ENCODE measurements at regions not wholly inside any gene's neighbourhood (a gene's known extent, or its start where the extent isn't known, plus 50 kb on each side); places are given as distances from the start of the nearest gene placed in this dataset.
"Not testable (repeated sequence)": the region's sequence is repeated elsewhere in the genome, so short reads cannot be mapped to it uniquely, and the experiment has no call there.

DNA sequence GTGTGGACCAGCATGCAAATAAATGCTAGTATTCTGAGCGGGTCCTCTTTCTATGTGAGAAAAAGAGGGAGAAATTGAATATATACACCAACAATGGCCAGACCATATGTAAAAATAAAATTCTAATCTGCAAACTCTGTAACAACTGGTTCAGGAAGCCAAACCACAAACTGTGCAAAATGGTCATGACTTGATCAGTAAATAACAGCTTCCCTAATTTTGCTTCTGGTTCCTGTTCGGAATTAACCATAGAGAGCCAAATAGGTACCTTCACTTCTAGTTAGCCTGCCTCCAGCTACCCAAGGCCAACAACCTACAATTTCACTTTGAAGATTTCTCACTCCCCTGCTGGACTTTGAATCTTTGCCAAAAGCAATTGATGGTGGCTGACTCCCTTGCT is 1313.2 kb downstream of the ADGRL3 start:
- Mint-ChIP-seq H3K4me3 (no peak overlapping the region), H3K27ac (no peak overlapping the region), H3K27me3 (no peaks in the 10 kb centered on the region), H3K36me3 (no peaks in the 10 kb centered on the region), H3K4me1 (no peaks in the 10 kb centered on the region), H3K9me3 (peaks cover 0 to 13% (median 6%) of the 10 kb centered on the region in 7 donors)
- no peak for ATAC-seq (ENCODE audit: low read depth in 2 of 2)
- no peak for DNase-seq

DNA sequence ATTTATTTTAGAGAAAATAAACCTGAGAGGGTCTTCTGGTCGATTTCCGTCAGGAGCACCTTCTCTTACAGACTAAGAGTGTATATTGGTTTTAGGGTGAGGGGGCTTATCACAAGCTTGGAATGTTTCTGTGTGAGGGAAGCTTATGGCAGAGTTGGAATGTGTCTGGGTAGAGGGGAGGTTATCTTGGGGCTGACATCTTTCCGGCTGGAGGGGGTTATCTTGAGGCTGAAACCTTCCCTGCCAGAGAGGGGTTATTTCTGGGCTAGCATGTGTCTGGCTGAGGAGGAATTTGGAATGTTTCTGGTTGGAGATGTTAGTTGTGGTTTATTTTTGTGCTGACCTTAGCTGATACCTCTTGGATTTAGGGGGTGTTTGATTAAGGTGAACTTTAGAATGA is 1312.1 kb downstream of the ADGRL3 start:
- DNase-seq (no peak), ATAC-seq (ENCODE audit: low read depth in 2 of 2) (no peak)
- H3K4me1 Mint-ChIP-seq = no peaks in the 10 kb centered on the region
- H3K36me3 Mint-ChIP-seq = no peaks in the 10 kb centered on the region
- H3K27me3 Mint-ChIP-seq = no peaks in the 10 kb centered on the region
- H3K9me3 Mint-ChIP-seq = peaks cover 0 to 13% (median 6%) of the 10 kb centered on the region in 7 donors
- no peak overlapping the region for H3K27ac Mint-ChIP-seq
- no peak overlapping the region for H3K4me3 Mint-ChIP-seq

DNA sequence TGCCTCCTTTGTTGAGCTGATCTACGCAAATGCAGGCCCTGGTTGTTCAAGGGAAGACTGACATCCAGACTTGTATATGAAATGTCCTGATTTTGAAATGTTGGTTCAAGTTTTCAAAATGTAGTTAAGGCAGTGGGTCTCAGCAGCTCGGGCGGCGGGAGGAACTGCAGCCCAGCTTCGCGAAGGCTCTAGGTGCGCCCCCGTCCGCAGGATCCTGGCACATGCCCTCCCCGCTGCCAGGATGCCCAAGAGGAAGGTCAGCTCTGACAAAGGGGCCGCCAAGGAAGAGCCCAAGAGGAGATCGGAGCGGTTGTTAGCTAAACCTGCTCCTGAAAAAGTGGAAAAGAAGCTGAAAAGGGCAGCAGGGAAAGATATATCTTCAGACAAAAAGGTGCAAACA is 1310.1 kb downstream of the ADGRL3 start:
- no peaks in the 10 kb centered on the region for H3K4me1 Mint-ChIP-seq
- DNase-seq (no peak), ATAC-seq (ENCODE audit: low read depth in 2 of 2) (no peak)
- no peak overlapping the region for H3K27ac Mint-ChIP-seq
- H3K36me3 Mint-ChIP-seq = no peaks in the 10 kb centered on the region
- no peaks in the 10 kb centered on the region for H3K27me3 Mint-ChIP-seq
- H3K4me3 Mint-ChIP-seq = no peak overlapping the region
- H3K9me3 Mint-ChIP-seq = peaks cover 1 to 15% (median 6%) of the 10 kb centered on the region in 7 donors

DNA sequence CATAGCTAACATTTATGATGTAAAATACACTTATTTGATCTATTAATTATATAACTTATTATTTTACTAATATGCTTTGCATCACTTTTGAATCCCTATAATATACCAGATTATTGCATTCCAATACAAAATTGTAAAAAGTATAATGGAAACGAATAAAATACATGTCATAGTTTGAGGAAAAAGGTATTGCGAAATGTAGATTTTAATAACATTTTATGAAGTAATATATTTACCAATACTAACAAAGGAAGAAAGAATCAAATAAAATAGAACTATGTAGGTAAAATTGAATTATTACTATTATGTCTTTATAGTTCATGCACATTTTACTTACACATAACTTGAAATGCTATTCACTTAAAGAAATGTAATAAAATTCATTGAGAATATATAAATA is 1300.2 kb downstream of the ADGRL3 start:
- DNase-seq (no peak), ATAC-seq (ENCODE audit: low read depth in 2 of 2) (no peak)
- Mint-ChIP-seq H3K36me3 (no peaks in the 10 kb centered on the region), H3K27ac (no peak overlapping the region), H3K9me3 (peaks cover 0 to 8% (median 4%) of the 10 kb centered on the region in 7 donors), H3K4me1 (no peaks in the 10 kb centered on the region), H3K27me3 (no peaks in the 10 kb centered on the region), H3K4me3 (no peak overlapping the region)

DNA sequence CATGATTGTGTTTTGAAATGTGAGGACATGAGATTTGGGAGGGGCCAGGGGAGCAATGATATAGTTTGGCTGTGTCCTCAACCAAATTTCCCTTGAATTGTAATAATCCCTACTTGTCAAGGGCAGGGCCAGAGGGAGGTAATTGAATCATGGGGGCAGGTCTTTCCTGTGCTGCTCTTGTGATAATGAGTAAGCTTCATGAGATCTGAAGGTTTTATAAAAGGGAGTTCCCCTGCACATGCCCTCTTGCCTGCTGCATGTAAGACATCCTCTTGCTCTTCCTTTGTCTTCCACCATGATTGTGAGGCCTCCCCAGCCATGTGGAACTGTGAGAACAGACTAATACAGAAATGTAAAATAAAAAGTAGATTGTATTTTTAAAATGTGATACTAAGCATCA is 1294.9 kb downstream of the ADGRL3 start:
- Mint-ChIP-seq H3K27ac (no peak overlapping the region), H3K4me3 (no peak overlapping the region), H3K9me3 (peaks cover 2 to 14% (median 11%) of the 10 kb centered on the region in 7 donors), H3K4me1 (no peaks in the 10 kb centered on the region), H3K36me3 (no peaks in the 10 kb centered on the region), H3K27me3 (no peaks in the 10 kb centered on the region)
- DNase-seq = no peak
- no peak for ATAC-seq (ENCODE audit: low read depth in 2 of 2)

DNA sequence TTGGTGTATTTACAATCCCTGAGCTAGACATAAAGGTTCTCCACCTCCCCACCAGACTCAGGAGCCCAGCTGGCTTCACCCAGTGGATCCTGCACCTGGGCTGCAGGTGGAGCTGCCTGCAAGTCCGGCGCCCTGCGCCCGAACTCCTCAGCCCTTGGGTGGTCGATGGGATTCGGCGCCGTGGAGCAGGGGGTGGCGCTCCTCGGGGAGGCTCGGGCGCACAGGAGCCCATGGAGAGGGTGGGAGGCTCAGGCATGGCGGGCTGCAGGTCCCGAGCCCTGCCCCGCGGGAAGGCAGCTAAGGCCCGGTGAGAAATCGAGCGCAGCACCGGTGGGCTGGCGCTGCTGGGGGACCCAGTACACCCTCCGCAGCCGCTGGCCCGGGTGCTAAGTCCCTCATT is 1291.6 kb downstream of the ADGRL3 start:
- H3K27ac Mint-ChIP-seq; H3K36me3 Mint-ChIP-seq; H3K4me1 Mint-ChIP-seq; ATAC-seq (ENCODE audit: low read depth in 2 of 2); DNase-seq; H3K4me3 Mint-ChIP-seq; H3K27me3 Mint-ChIP-seq: not testable (repeated sequence)
- peaks cover 5 to 14% (median 9%) of the 10 kb centered on the region in 7 donors for H3K9me3 Mint-ChIP-seq

DNA sequence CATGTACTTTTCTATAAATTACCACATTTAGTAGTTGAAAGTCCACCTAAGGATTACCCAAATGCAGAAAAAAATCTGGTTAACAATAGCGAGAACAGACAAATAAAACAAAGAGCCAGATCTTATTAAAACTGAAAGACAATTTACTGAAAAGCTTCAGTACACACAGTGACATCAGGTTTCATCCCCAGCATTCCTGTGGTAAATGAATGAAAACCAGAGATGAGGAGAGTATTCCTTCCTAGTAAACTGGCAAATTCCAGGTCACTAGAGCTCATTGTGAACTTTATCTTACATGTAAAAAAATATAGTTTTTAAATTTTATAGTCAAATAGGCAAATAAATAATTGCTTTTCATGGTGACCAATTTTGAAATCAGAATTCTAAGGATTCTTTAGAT is 1290.5 kb downstream of the ADGRL3 start:
- H3K4me1 Mint-ChIP-seq = no peaks in the 10 kb centered on the region

DNA sequence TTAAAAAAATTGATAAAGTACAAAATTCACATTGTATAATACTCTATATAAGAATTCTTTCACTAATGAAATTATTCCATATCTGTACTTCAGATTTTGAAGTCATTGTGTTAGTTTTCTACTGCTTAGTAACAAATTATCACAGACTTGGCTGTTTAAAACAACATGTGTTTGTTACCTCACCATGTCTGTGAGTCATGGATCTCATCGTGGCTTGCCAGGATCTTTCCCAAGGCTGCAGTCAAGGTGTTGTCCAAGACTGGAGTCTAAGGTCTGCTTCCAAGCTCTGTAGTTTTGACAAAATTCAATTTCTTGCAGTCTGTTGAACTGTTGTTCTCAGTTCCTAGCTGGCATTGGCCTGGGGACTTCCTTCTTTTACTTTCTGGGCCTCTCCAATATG is 1286.9 kb downstream of the ADGRL3 start:
- H3K4me1 Mint-ChIP-seq = no peaks in the 10 kb centered on the region
- H3K36me3 Mint-ChIP-seq = no peaks in the 10 kb centered on the region
- no peak for ATAC-seq (ENCODE audit: low read depth in 2 of 2)
- no peak for DNase-seq
- no peaks in the 10 kb centered on the region for H3K27me3 Mint-ChIP-seq
- H3K27ac Mint-ChIP-seq = no peak overlapping the region
- H3K9me3 Mint-ChIP-seq = peaks cover 0 to 10% (median 8%) of the 10 kb centered on the region in 7 donors
- H3K4me3 Mint-ChIP-seq = no peak overlapping the region

More for the DNA sequence above, 1290.5 kb downstream of the ADGRL3 start:
- Mint-ChIP-seq H3K27me3 (no peaks in the 10 kb centered on the region), H3K36me3 (no peaks in the 10 kb centered on the region), H3K27ac (no peak overlapping the region), H3K4me3 (no peak overlapping the region), H3K9me3 (peaks cover 5 to 14% (median 7%) of the 10 kb centered on the region in 7 donors)
- no peak for DNase-seq
- ATAC-seq (ENCODE audit: low read depth in 2 of 2) = no peak

DNA sequence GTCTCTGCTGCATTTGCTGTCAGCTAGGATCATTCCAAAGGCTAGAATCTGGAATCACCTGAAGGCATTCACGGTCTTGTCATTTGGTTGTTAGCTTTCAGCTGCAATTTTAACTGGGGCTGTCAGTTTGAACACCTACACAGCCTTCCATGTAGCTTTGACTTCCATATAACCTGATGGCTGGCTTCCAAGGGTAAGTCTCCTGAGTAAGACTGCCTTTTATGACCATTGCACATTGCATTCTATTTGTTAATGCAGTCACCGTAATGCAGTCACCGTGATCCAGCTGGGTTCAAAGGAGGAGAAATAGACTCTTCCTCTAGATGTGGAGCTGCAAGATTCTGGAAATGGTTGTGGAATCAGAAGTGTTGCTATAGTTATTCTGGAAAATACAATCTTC is 1284.2 kb downstream of the ADGRL3 start:
- Mint-ChIP-seq H3K9me3 (peaks cover 0 to 9% (median 5%) of the 10 kb centered on the region in 7 donors), H3K27ac (no peak overlapping the region), H3K36me3 (no peaks in the 10 kb centered on the region), H3K4me1 (no peaks in the 10 kb centered on the region), H3K27me3 (no peaks in the 10 kb centered on the region), H3K4me3 (no peak overlapping the region)
- DNase-seq (no peak), ATAC-seq (ENCODE audit: low read depth in 2 of 2) (no peak)

DNA sequence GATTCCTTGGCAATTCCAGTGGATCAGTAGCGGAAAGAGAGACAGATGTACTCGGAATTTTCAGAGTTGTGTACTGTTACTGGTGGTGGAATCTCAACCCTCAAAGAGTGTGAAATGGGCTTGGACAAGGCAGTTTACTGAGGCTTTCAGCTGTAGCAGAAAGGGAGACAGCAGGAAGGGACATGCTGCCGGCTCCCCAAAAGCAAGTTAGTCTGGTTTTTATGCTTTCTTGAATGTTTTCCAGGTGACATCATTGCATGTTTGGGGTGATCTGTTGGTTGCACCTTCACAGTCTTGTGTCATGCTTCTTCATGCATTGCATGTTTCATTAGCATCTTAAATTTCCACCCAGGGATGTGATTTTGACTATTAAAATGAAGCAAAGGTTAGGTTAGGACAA is 1282.2 kb downstream of the ADGRL3 start:
- H3K27ac Mint-ChIP-seq = no peak overlapping the region
- H3K27me3 Mint-ChIP-seq = no peaks in the 10 kb centered on the region
- no peak for DNase-seq
- no peak for ATAC-seq (ENCODE audit: low read depth in 2 of 2)
- H3K36me3 Mint-ChIP-seq = no peaks in the 10 kb centered on the region
- peaks cover 0 to 9% (median 5%) of the 10 kb centered on the region in 7 donors for H3K9me3 Mint-ChIP-seq
- H3K4me3 Mint-ChIP-seq = no peak overlapping the region
- no peaks in the 10 kb centered on the region for H3K4me1 Mint-ChIP-seq

DNA sequence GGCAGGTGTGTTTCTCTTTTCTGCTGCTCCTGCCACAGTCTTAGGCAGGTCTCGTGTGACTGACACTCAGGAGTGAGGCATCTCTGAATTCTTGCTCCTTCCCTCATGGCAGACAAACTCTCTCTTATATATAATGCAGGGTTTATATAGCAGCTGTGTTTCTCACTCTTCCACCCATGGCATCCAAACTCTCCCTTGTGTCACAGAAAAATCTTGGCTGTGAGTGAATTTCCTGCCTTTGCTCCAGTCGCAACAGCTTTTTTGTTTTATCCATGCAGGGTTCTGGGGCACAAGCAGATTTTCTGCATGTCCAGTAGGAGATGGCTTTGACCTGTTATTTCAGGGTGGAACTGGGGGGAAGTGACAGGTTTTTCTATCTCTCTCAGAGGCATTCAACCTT is 1275.5 kb downstream of the ADGRL3 start:
- no peaks in the 10 kb centered on the region for H3K27me3 Mint-ChIP-seq
- H3K27ac Mint-ChIP-seq = no peak overlapping the region
- ATAC-seq (ENCODE audit: low read depth in 2 of 2) (no peak), DNase-seq (no peak)
- H3K9me3 Mint-ChIP-seq = peaks cover 0 to 8% (median 4%) of the 10 kb centered on the region in 7 donors
- H3K4me3 Mint-ChIP-seq = peak overlapping the region in 1 of 8 donors; percentile 72
- no peaks in the 10 kb centered on the region for H3K4me1 Mint-ChIP-seq
- H3K36me3 Mint-ChIP-seq = no peaks in the 10 kb centered on the region

DNA sequence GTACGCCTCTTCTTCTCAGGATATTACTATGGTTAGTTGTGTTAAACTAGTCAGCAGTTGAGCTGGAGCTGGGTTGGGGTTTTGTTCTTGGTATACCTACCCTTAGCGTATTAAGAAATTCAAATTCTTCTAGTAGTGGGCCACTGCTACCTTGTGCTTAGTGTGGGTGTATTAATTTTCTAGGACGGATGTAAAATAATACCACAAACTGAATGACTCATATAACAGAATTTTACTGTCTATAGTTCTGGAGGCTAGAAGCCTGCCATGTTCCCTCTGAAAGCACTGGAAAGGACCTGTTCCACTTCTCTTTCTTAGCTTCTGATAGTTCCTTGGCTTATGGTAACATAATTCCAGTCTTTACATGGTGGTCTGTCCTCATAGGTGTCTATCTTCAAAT is 1274.7 kb downstream of the ADGRL3 start:
- H3K9me3 Mint-ChIP-seq = peaks cover 0 to 8% (median 3%) of the 10 kb centered on the region in 7 donors
- DNase-seq = no peak
- H3K4me1 Mint-ChIP-seq = no peaks in the 10 kb centered on the region
- H3K27me3 Mint-ChIP-seq = no peaks in the 10 kb centered on the region
- no peak for ATAC-seq (ENCODE audit: low read depth in 2 of 2)
- no peak overlapping the region for H3K4me3 Mint-ChIP-seq
- no peaks in the 10 kb centered on the region for H3K36me3 Mint-ChIP-seq
- H3K27ac Mint-ChIP-seq = no peak overlapping the region

DNA sequence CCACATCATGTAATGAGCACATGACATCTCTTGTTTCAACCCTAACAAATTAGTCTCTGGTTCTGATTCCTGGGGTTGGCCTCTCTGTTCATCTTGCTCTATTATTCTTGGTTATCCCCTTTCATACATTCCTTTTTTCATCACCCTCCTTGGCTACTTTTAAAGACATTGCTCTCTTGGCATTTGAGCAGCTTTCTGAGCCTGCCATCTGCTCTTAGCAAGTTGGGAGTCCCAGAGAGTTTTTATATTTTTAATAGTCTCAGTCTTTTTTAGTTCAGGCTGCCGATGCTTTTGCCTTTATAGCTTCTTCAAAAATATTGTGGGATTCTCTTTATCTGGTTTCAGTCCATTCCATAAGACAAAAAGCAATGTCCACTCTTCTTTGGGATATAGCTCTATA is 1270.9 kb downstream of the ADGRL3 start:
- Mint-ChIP-seq H3K36me3 (no peaks in the 10 kb centered on the region), H3K4me3 (no peak overlapping the region), H3K4me1 (no peaks in the 10 kb centered on the region), H3K9me3 (peaks cover 0 to 12% (median 1%) of the 10 kb centered on the region in 7 donors), H3K27me3 (no peaks in the 10 kb centered on the region), H3K27ac (no peak overlapping the region)
- no peak for ATAC-seq (ENCODE audit: low read depth in 2 of 2)
- no peak for DNase-seq

DNA sequence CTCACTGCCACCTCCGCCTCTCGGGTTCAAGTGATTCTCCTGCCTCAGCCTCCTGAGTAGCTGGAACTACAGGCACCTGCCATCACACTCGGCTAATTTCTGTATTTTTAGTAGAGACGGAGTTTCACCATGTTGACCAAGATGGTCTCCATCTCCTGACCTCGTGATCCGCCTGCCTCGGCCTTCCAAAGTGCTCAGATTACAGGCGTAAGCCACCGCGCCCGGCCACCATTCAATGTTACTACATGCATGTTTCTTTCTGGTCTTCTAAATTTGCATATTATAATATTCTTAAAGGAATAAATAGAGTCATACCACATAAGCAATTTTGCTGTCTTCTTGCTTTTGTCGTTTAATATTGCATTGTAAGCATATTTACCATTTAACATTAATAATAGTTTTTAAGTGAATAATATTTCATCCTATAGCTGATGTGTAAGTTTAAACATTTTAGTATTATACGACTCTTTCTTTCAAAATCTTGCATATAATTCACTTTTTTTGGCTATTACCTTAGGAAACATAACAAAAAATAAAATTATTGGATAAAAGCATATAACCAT is 1270.4 kb downstream of the ADGRL3 start:
- no peak for ATAC-seq (ENCODE audit: low read depth in 2 of 2)
- H3K27me3 Mint-ChIP-seq = no peaks in the 10 kb centered on the region
- peak overlapping the region in 1 of 6 donors; percentile 26 for H3K27ac Mint-ChIP-seq
- no peak for DNase-seq
- H3K36me3 Mint-ChIP-seq = no peaks in the 10 kb centered on the region
- H3K4me1 Mint-ChIP-seq = no peaks in the 10 kb centered on the region
- peaks cover 0 to 12% (median 1%) of the 10 kb centered on the region in 7 donors for H3K9me3 Mint-ChIP-seq
- no peak overlapping the region for H3K4me3 Mint-ChIP-seq

DNA sequence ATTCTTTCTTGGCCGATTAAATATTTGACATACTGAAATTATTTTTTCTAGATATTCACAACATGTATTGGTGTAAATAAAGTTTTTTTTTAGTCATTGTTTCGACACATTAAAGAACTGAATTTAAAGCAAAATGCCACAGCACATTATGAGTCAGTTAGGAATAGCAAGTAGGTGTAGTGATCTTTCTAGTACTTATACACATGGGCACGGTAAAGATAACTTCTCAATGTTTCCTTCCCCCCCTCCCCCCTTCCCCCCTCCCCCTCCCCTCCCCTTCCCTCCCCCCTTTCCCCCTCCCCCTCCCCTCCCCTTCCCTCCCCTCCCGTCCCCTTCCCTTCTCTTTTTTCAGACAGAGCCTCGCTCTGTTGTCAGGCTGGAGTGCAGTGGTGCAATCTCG is 1269.9 kb downstream of the ADGRL3 start:
- no peak overlapping the region for H3K4me3 Mint-ChIP-seq
- no peaks in the 10 kb centered on the region for H3K36me3 Mint-ChIP-seq
- peaks cover 0 to 14% (median 4%) of the 10 kb centered on the region in 7 donors for H3K9me3 Mint-ChIP-seq
- no peaks in the 10 kb centered on the region for H3K27me3 Mint-ChIP-seq
- no peak overlapping the region for H3K27ac Mint-ChIP-seq
- DNase-seq (no peak), ATAC-seq (ENCODE audit: low read depth in 2 of 2) (no peak)
- H3K4me1 Mint-ChIP-seq = no peaks in the 10 kb centered on the region
